Lung (tissue), 11 donors: ENCODE measurements at regions not wholly inside any gene's neighbourhood (a gene's known extent, or its start where the extent isn't known, plus 50 kb on each side); places are given as distances from the start of the nearest gene placed in this dataset.
A peak's percentile ranks its signal among the peaks of the same experiment; 100 is the strongest.

Source experiments
- ATAC-seq: fragments of 200-7000 bp; cut with Tn5 transposase; one replicate; pipeline ENCODE4 v1.9.1; 2020; ENCODE audit warnings: moderate number of reproducible peaks; ENCODE audit not compliant: insufficient read depth, low FRiP score
- DNase-seq, 3 donors: peaks; one replicate each; pipeline ENCODE4 v3.0.0-alpha.2; 2013 to 2017
- H3K27ac ChIP-seq, 2 donors: one replicate each; pipeline ENCODE4 v1.5.1; 2013; ENCODE audit warnings: mild to moderate bottlenecking in 2 of 2, moderate library complexity in 2 of 2, control low read depth in 1 of 2, inconsistent platforms in 1 of 2, low read depth in 1 of 2, low read length in 1 of 2
- H3K27me3 ChIP-seq, 3 donors: one replicate each; pipeline ENCODE4 v1.5.1; 2013; ENCODE audit warnings: low read length in 2 of 3; ENCODE audit not compliant: control insufficient read depth in 3 of 3, insufficient read depth in 3 of 3
- H3K36me3 ChIP-seq, 4 donors: one replicate each; pipeline ENCODE4 v1.5.1; 2013; ENCODE audit warnings: low read length in 4 of 4, mild to moderate bottlenecking in 1 of 4, moderate library complexity in 1 of 4; ENCODE audit not compliant: control insufficient read depth in 4 of 4, insufficient read depth in 4 of 4
- H3K4me1 ChIP-seq, 5 donors: one replicate each; pipeline ENCODE4 v1.5.1; 2013; ENCODE audit warnings: low read length in 5 of 5, mild to moderate bottlenecking in 2 of 5, moderate library complexity in 1 of 5; ENCODE audit not compliant: control insufficient read depth in 5 of 5, insufficient read depth in 5 of 5
- H3K4me3 ChIP-seq: one replicate; pipeline ENCODE4 v1.5.1; 2013; ENCODE audit warnings: mild to moderate bottlenecking, control low read depth, moderate library complexity
- H3K9ac ChIP-seq, 2 donors: one replicate each; pipeline ENCODE4 v1.5.1; 2013; ENCODE audit warnings: low read length in 2 of 2, control low read depth in 1 of 2; ENCODE audit not compliant: insufficient read depth in 1 of 2
- H3K9me3 ChIP-seq, 4 donors: one replicate each; pipeline ENCODE4 v1.5.1; 2013; ENCODE audit warnings: low read length in 3 of 4, mild to moderate bottlenecking in 1 of 4, moderate library complexity in 1 of 4; ENCODE audit not compliant: control insufficient read depth in 4 of 4, insufficient read depth in 3 of 4
- CTCF ChIP-seq: IDR thresholded peaks from 2 replicates; pipeline ENCODE4 v1.5.1; 2012; ENCODE audit warnings: mild to moderate bottlenecking; ENCODE audit errors: control extremely low read depth, extremely low read depth
- WGBS, 2 donors: extraction: QIAGEN DNeasy Blood & Tissue Kit; methylation state at CpG; one replicate each; pipeline ENCODE4 v1.1.7; 2013; 5-methylcytosine and 5-hydroxymethylcytosine counted together
- donor health status: control.
- donor health status: control.
- donor health status: Bipolar disorder and iron deficiency.
- donor health status: healthy.
- donor health status: DM: yes; HTN: yes; CAD: no.

- no peak for ATAC-seq
- WGBS, 2 donors, result 88 to 96% methylated on average over 6 of the region's 6 CpGs
These were observed 81.3 kb upstream of the ARMC2 start for GRCh38 chr6:108766886-108767285.

GRCh38 chr6:108767418-108768165 is 80.6 kb upstream of the ARMC2 start:
- H3K9me3 ChIP-seq, result no peaks in the 10 kb centered on the region
- 71 to 72% methylated on average over 7 of the region's 7 CpGs for WGBS, 2 donors
- ATAC-seq (peak; percentile 22), DNase-seq (no peak)
- H3K36me3 ChIP-seq, result no peaks in the 10 kb centered on the region
- no peak overlapping the region for H3K9ac ChIP-seq
- no peak overlapping the region for H3K27ac ChIP-seq
- H3K4me1 ChIP-seq, result peaks cover 0 to 7% (median 0%) of the 10 kb centered on the region in 5 donors
- no peak for TF ChIP-seq CTCF
- no peak overlapping the region for H3K4me3 ChIP-seq
- no peaks in the 10 kb centered on the region for H3K27me3 ChIP-seq

More at GRCh38 chr6:108766886-108767285, 81.3 kb upstream of the ARMC2 start:
- Histone ChIP-seq H3K9me3 (no peaks in the 10 kb centered on the region), H3K4me1 (peaks cover 0 to 7% (median 0%) of the 10 kb centered on the region in 5 donors), H3K27me3 (no peaks in the 10 kb centered on the region), H3K9ac (no peak overlapping the region), H3K36me3 (no peaks in the 10 kb centered on the region), H3K4me3 (no peak overlapping the region), H3K27ac (no peak overlapping the region)
- no peak for TF ChIP-seq CTCF
- no peak for DNase-seq

GRCh38 chr6:108768166-108768555 is 80.1 kb upstream of the ARMC2 start:
- ATAC-seq (no peak), DNase-seq (peak in 1 of 3 donors; percentile 18)
- no peaks in the 10 kb centered on the region for H3K9me3 ChIP-seq
- no peak overlapping the region for H3K9ac ChIP-seq
- H3K4me3 ChIP-seq, result no peak overlapping the region
- H3K27me3 ChIP-seq, result no peaks in the 10 kb centered on the region
- no peak for TF ChIP-seq CTCF
- peaks cover 0 to 7% (median 0%) of the 10 kb centered on the region in 5 donors for H3K4me1 ChIP-seq
- 48 to 83% methylated on average over 1 of the region's 1 CpG for WGBS, 2 donors
- no peak overlapping the region for H3K27ac ChIP-seq
- no peaks in the 10 kb centered on the region for H3K36me3 ChIP-seq
